DMS79 (cell line): ENCODE measurements at regions not wholly inside any gene's neighbourhood (a gene's known extent, or its start where the extent isn't known, plus 50 kb on each side); places are given as distances from the start of the nearest gene placed in this dataset.

Experiments
- DNase-seq: peaks from one replicate; lab custom pipeline; 2025; lab: John Stamatoyannopoulos, UW

DNA sequence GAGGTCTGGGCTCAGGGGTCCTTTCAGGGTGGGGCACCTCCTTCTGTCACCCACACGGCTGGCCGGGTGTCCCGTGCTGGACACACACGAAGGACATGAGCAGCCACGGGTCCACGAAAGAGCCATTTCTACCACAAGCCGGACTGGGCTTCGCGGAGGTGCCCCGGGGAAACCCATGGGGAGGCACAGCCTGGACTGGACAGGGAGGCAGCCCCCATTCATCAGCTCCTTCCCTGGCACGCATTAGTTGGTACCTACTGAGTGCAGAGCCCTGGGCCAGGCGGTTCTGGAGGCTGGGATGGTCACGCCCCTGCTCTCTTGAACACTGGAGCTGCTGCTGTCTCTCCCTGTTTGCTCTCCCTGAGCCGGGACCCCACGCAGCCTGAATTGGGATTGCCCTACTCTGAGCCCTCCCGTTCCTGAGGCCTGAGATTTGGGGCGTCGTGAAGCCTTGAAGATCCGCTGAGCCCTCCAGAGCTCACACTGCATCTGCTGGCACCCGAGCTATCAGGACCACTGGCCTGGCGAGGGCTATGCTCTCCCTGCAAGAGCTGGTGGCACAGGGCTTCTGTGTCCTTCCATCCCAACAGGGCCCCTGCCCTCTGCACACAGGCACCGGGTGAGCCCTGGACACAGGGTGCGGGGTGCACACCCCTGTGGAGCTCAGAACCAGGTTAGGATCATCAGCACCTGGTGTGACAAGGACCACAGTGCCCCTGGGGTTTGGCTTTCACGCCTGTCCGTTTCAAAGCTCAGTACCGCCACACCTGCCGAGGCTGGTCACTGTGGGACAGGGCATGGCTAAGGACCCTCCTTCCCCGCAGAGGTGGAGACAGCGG is 84.6 kb downstream of the MYEOV start:
- DNase-seq, result no peak

- no peak for DNase-seq
These were observed 86.5 kb downstream of the MYEOV start for GRCh38 chr11:69380451-69380901.

GRCh38 chr11:69380921-69381581 is 87.1 kb downstream of the MYEOV start:
- no peak for DNase-seq

GRCh38 chr11:69381681-69382130 is 87.8 kb downstream of the MYEOV start:
- DNase-seq, result no peak

DNA sequence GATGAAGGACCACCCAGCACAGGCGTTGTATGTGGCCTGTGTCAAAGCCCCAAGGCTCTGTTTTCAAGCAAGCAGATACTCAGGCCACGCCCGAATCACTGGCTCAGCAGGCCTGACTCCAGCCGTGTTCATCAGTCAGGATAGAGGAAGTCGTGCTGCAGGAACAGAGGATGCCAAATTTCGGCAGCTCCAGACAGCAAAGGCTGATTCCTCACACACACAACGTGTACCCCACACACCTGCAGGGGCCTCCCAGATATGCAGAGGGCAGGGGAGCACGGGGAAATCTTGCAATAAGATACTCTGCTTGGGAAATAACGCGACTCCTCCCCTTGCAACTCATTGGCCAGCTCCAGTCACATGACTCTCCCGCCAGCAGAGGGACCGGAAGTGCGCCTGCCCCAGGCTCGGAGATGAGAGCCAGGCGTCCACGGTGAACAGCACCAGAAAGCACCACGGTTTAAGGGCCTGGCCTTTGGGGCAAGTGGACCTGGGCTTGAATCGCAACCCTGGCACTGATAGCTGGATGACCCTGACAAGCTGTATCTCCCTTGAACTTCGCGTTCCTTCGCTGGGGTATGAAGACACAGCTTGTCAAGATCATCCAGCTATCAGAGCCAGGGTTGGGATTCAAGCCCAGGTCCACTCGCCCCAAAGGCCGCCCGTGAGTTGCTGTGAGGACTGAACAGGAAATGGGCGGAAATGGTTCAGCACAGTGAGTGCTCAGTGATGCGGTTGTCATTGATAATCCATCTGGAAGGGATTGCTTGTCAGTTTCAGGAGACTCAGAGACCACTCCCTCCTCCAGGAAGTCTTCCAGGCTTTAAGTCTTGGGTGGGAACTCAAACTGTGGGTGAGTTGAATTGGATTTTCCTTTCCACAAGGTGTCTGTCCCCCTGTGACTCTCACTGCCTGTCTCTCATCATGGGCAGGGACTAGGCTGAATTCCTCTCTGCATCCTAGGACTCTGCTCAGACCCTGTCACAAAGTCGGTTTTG is 88.5 kb downstream of the MYEOV start:
- DNase-seq, result no peak

- no peak for DNase-seq
These were observed 89.7 kb downstream of the MYEOV start for GRCh38 chr11:69383372-69384250.

GRCh38 chr11:69384251-69385143 is 90.5 kb downstream of the MYEOV start:
- no peak for DNase-seq

GRCh38 chr11:69385144-69385820 is 91.3 kb downstream of the MYEOV start:
- DNase-seq, result no peak

DNA sequence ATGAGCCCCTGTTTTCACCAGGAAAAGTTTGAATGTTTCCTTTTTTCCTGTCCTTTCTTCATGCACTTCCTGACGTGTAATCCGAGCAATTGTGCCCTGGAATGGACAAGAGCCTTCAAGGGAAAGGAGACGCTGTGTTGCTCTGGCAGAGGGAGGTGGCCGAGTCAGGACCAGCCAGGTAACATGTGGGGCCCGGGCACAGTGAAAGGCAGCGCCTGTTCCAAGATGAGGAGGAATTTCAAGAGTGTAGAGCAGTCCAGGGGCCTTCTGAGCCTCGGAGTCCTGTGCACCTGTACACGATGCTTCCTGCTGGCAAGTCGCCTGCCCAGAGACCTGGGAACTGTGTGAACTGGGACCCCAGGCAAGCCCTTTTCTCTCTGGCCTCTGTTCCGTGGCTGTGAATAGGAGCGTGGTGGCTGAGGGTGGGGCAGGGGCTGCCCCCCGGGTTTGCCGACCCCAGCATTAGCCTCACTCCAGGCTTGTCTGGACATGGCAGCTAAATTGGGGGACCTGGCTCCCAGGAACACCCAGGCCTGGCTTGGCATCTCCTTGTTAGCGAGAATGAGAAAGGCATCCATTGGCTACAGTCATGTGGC is 92.0 kb downstream of the MYEOV start:
- no peak for DNase-seq

GRCh38 chr11:69386594-69387408 is 92.8 kb downstream of the MYEOV start:
- DNase-seq, result no peak

GRCh38 chr11:69387409-69387885 is 93.5 kb downstream of the MYEOV start:
- no peak for DNase-seq

- DNase-seq, result no peak
These were observed 93.3 kb upstream of the LINC01488 start for GRCh38 chr11:69388210-69388609.

GRCh38 chr11:69388661-69389060 is 92.8 kb upstream of the LINC01488 start:
- DNase-seq, result no peak

DNA sequence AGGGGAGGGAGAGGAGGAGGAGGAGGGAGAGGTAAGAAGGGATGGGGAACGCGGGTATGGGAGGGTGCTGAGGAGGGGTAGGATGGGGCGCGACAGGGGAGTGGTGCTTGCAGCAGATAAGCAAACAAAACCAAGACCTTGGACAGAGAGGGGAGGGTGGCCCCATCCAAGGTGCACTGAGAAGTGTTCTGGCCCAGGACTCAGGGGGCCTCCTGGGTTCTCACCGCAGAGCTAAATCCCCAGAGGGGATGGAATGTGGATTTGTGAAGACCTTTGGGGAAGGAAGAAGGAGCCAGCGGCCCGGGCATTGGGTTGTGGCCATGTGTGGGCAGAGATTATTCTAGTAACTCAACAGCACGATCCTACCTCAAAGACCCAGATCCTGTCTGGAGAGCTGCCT is 90.9 kb upstream of the LINC01488 start:
- DNase-seq, result no peak

DNA sequence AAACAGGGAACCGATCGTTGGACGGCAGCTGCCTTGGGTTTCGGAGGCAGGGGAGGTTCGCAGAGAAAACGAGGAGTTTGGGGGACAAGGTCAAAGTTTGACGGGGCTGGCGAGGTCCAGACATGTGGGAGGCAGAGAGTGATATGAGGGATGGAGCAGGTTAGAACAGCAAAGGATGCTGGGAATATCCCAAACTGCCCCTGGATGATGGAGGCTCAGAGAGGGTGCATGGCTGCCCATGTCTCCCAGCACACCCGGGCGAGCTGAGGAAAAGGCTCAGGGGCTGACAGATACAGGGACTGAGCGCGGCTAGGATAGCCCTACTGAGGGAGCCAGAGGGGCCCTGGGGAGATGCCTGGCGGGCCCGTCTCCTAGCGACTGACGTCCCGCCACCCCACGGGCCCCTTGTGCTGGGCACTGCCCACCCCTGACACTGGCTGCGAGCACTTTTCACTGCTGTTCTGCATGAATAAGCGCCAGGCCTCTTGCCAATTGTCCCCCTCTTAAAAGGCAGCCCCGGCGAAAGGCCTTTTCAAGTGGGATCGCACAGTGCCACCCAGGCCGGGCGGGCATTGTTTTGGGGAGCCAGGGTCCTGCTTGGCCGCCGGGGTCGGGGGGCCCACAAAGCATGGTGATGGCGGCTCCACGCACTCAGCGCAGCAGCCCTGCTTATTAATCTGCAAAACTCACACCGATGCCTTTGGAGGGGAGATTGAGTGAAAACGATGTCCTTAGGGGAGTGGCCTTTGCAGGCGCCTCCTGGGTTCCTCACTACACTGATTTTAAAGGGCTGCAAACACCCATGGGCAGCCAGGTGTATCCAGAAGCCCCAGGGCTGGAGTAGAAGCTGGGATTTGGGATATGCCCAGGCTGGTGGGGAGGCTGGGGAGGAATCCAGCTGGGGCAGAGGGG is 90.0 kb upstream of the LINC01488 start:
- DNase-seq, result peak; percentile 22

- no peak for DNase-seq
These were observed 89.3 kb upstream of the LINC01488 start for GRCh38 chr11:69392104-69392653.
